Nephron progenitor cell (in vitro differentiated cells): ENCODE measurements at regions not wholly inside any gene's neighbourhood (a gene's known extent, or its start where the extent isn't known, plus 50 kb on each side); places are given as distances from the start of the nearest gene placed in this dataset.

Source experiments
- DNase-seq: peaks from one replicate; pipeline ENCODE4 v3.0.0; 2021
- H3K27ac Mint-ChIP-seq: 2 replicates; pipeline ENCODE4 v1.8.0; 2021; ENCODE audit warnings: mild to moderate bottlenecking, moderate library complexity, mixed read lengths
- H3K27me3 Mint-ChIP-seq: 2 replicates; pipeline ENCODE4 v1.8.0; 2021; ENCODE audit warnings: mild to moderate bottlenecking, low read depth, mixed read lengths; ENCODE audit not compliant: poor library complexity
- H3K36me3 Mint-ChIP-seq: 2 replicates; pipeline ENCODE4 v1.8.0; 2021; ENCODE audit warnings: low read depth, mixed read lengths
- H3K4me1 Mint-ChIP-seq: 2 replicates; pipeline ENCODE4 v1.8.0; 2021; ENCODE audit warnings: mixed read lengths
- H3K4me3 Mint-ChIP-seq: 2 replicates; pipeline ENCODE4 v1.8.0; 2021; ENCODE audit warnings: mild to moderate bottlenecking, moderate library complexity, mixed read lengths
- H3K9me3 Mint-ChIP-seq: 2 replicates; pipeline ENCODE4 v1.8.0; 2021; ENCODE audit warnings: mild to moderate bottlenecking, moderate library complexity, mixed read lengths
- TF ChIP-seq, protein P1 (sequence below): fragments of 200-600 bp; sonication (generic); IDR thresholded peaks from 2 replicates; pipeline ENCODE4 v1.5.0; 2021; ENCODE audit warnings: antibody characterized with exemption

- no peak for DNase-seq
- Mint-ChIP-seq H3K36me3 (no peaks in the 10 kb centered on the region), H3K9me3 (no peaks in the 10 kb centered on the region), H3K27ac (no peak overlapping the region), H3K4me1 (peaks cover 45% of the 10 kb centered on the region), H3K4me3 (no peak overlapping the region), H3K27me3 (peaks cover 20% of the 10 kb centered on the region)
- TF ChIP-seq, protein P1, sequence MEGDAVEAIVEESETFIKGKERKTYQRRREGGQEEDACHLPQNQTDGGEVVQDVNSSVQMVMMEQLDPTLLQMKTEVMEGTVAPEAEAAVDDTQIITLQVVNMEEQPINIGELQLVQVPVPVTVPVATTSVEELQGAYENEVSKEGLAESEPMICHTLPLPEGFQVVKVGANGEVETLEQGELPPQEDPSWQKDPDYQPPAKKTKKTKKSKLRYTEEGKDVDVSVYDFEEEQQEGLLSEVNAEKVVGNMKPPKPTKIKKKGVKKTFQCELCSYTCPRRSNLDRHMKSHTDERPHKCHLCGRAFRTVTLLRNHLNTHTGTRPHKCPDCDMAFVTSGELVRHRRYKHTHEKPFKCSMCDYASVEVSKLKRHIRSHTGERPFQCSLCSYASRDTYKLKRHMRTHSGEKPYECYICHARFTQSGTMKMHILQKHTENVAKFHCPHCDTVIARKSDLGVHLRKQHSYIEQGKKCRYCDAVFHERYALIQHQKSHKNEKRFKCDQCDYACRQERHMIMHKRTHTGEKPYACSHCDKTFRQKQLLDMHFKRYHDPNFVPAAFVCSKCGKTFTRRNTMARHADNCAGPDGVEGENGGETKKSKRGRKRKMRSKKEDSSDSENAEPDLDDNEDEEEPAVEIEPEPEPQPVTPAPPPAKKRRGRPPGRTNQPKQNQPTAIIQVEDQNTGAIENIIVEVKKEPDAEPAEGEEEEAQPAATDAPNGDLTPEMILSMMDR, result no peak
Observed at GRCh38 chr3:194197396-194197960, 61.5 kb downstream of the HES1 start.

GRCh38 chr3:194197981-194198695 lies 62.2 kb downstream of the HES1 start:
- Mint-ChIP-seq H3K4me3 (no peak overlapping the region), H3K27me3 (peaks cover 25% of the 10 kb centered on the region), H3K4me1 (peaks cover 48% of the 10 kb centered on the region), H3K36me3 (no peaks in the 10 kb centered on the region), H3K9me3 (no peaks in the 10 kb centered on the region), H3K27ac (peak overlapping the region; percentile 31)
- DNase-seq, result no peak
- TF ChIP-seq, protein P1, result no peak

GRCh38 chr3:194198938-194199337 lies 63.0 kb downstream of the HES1 start:
- Mint-ChIP-seq H3K27ac (no peak overlapping the region), H3K27me3 (peaks cover 28% of the 10 kb centered on the region), H3K9me3 (no peaks in the 10 kb centered on the region), H3K36me3 (no peaks in the 10 kb centered on the region), H3K4me1 (peaks cover 49% of the 10 kb centered on the region), H3K4me3 (no peak overlapping the region)
- TF ChIP-seq, protein P1, result no peak
- no peak for DNase-seq

GRCh38 chr3:194200422-194201081 lies 64.6 kb downstream of the HES1 start:
- no peaks in the 10 kb centered on the region for H3K36me3 Mint-ChIP-seq
- H3K9me3 Mint-ChIP-seq, result no peaks in the 10 kb centered on the region
- no peak overlapping the region for H3K4me3 Mint-ChIP-seq
- no peak overlapping the region for H3K27ac Mint-ChIP-seq
- DNase-seq, result no peak
- TF ChIP-seq, protein P1, result no peak
- H3K27me3 Mint-ChIP-seq, result peaks cover 33% of the 10 kb centered on the region
- peaks cover 52% of the 10 kb centered on the region for H3K4me1 Mint-ChIP-seq

GRCh38 chr3:194201953-194202666 lies 66.2 kb downstream of the HES1 start:
- no peak overlapping the region for H3K27ac Mint-ChIP-seq
- H3K27me3 Mint-ChIP-seq, result peaks cover 32% of the 10 kb centered on the region
- no peak overlapping the region for H3K4me3 Mint-ChIP-seq
- no peaks in the 10 kb centered on the region for H3K36me3 Mint-ChIP-seq
- H3K4me1 Mint-ChIP-seq, result peaks cover 68% of the 10 kb centered on the region
- H3K9me3 Mint-ChIP-seq, result no peaks in the 10 kb centered on the region
- TF ChIP-seq, protein P1, result no peak
- DNase-seq, result no peak
